Mammary epithelial cell (primary cell): ENCODE measurements at regions not wholly inside any gene's neighbourhood (a gene's known extent, or its start where the extent isn't known, plus 50 kb on each side); places are given as distances from the start of the nearest gene placed in this dataset.

ENCODE experiments used
- CTCF ChIP-seq, 2 donors: IDR thresholded peaks in 1 of 2; conservative IDR thresholded peaks in 1 of 2; 2 replicates each; pipeline ENCODE4 v1.5.1; 2011 to 2012; ENCODE audit warnings: inconsistent platforms in 2 of 2, low read length in 2 of 2, mild to moderate bottlenecking in 2 of 2, control low read depth in 1 of 2, low read depth in 1 of 2; ENCODE audit not compliant: insufficient read depth in 1 of 2; ENCODE audit errors: extremely low read depth in 1 of 2
- EZH2 ChIP-seq: IDR thresholded peaks from 2 replicates; pipeline ENCODE4 v1.6.1; 2012; ENCODE audit warnings: low read length, inconsistent platforms, borderline replicate concordance

GRCh38 chr21:35163411-35163810 lies 114.3 kb upstream of the RUNX1 start:
- TF ChIP-seq CTCF (conservative IDR thresholded peaks at IDR 0.05 in 1 of 2, IDR thresholded peaks at IDR 0.05 in 1 of 2; ENCODE audit: extremely low read depth in 1 of 2, insufficient read depth in 1 of 2, low read depth in 1 of 2, low read length in 2 of 2) (no peak), EZH2 (no peak)
